ENCODE measurements at regions not wholly inside any gene's neighbourhood (a gene's known extent, or its start where the extent isn't known, plus 50 kb on each side); places are given as distances from the start of the nearest gene placed in this dataset.

DNA sequence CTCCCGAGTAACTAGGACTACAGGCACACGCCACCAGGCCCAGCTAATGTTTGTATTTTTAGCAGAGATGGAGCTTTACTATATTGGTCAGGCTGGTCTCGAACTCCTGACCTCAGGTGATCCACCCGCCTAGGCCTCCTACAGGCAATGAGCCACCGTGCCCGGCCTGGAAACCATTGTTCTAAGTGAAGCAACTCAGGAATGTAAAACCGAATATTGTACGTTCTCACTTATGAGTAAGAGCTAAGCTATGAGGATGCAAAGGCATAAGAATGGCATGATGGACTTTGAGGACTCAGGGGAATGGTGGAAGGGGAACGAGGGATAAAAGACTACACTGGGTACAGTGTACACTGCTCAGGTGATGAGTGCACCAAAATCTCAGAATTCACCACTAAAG lies 235.1 kb upstream of the AUTS2 start:
- Histone ChIP-seq H3K36me3 (no peaks in the 10 kb centered on the region), H3K9ac (ENCODE audit: low read depth in 2 of 2, low read length in 2 of 2) (no peak overlapping the region), H3K27me3 (no peaks in the 10 kb centered on the region), H3K9me3 (no peaks in the 10 kb centered on the region), H3K4me3 (no peak overlapping the region), H3K27ac (no peak overlapping the region), H3K4me1 (no peaks in the 10 kb centered on the region)
- intact Hi-C loops (cut with DNase I) = no loop called here
- DNase-seq = no peak
- TF ChIP-seq, protein P1, sequence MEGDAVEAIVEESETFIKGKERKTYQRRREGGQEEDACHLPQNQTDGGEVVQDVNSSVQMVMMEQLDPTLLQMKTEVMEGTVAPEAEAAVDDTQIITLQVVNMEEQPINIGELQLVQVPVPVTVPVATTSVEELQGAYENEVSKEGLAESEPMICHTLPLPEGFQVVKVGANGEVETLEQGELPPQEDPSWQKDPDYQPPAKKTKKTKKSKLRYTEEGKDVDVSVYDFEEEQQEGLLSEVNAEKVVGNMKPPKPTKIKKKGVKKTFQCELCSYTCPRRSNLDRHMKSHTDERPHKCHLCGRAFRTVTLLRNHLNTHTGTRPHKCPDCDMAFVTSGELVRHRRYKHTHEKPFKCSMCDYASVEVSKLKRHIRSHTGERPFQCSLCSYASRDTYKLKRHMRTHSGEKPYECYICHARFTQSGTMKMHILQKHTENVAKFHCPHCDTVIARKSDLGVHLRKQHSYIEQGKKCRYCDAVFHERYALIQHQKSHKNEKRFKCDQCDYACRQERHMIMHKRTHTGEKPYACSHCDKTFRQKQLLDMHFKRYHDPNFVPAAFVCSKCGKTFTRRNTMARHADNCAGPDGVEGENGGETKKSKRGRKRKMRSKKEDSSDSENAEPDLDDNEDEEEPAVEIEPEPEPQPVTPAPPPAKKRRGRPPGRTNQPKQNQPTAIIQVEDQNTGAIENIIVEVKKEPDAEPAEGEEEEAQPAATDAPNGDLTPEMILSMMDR (IDR thresholded peaks at IDR 0.05) = no peak

DNA sequence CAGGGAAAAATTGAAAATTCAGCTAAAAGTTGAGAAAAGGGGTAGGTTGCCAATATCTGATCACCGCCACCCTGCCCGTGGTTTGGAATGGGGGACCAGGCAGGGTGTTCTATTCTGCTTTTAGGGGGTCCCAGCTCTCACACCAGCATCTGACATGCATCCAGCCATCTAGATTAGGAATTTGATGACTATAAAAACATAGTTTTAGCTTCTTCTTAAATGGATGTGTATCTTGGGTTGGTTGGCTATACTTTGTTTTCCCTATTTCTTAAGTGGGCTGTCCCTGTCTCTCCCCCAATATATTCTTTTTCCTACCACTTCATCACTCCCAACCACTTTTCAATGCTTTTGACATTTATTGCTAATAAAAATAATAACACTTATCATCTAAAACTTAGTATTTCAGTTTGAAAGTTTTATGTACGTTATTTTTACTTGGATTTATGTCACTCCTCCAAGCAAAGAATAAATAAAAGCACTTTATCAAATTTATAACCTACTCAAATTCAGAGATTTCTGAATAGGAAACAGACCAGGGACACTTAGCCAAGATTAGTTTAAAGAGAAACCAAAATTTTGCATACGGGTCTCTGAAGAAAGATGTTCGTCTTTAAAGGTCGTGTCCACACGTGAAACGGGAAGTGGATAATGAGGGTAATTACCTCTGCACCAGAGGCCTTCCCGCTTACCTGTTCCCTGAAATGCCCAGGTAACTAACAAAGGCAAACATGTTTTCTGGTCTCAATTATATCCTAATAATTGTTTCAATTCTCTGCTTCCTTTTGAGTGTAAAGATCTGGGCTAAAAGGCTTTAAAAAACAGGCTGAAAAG lies 233.2 kb upstream of the AUTS2 start:
- no peak overlapping the region for H3K4me3 ChIP-seq
- intact Hi-C loops (cut with DNase I) = no loop called here
- TF ChIP-seq, protein P1 (IDR thresholded peaks at IDR 0.05) = no peak

DNA sequence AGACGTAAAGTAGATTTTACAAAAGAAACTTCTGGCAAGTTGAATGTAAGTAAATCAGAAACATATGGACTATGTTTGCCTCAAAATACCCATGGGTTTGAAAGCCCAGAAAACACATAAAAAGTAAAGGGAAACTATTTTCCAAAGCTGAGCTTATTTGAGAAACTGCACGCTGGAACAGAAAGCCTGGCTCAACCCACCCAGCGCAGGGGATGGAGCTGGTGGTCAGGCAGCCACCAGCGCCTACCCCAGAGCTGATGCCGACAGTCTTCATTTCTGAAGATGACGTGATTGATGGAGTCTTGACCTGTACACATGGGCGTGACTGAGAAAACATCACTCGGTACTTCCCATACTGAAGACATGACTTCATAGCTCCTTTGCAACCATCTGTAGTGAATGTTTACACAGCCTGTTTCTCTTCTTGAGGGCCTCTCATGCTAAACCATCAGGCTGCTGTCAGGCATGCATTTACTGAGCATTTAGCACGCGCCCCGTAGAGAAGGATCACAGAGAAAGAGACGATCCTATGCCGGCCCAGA lies 232.6 kb upstream of the AUTS2 start:
- Histone ChIP-seq H3K27ac (no peak overlapping the region), H3K4me1 (no peaks in the 10 kb centered on the region), H3K9ac (ENCODE audit: low read depth in 2 of 2, low read length in 2 of 2) (no peak overlapping the region), H3K36me3 (no peaks in the 10 kb centered on the region), H3K4me3 (no peak overlapping the region), H3K27me3 (no peaks in the 10 kb centered on the region), H3K9me3 (no peaks in the 10 kb centered on the region)
- TF ChIP-seq, protein P1 (IDR thresholded peaks at IDR 0.05) = no peak
- no peak for DNase-seq
- intact Hi-C loops (cut with DNase I) = no loop called here

More for the DNA sequence above, 233.2 kb upstream of the AUTS2 start:
- Histone ChIP-seq H3K4me1 (no peaks in the 10 kb centered on the region), H3K27ac (no peak overlapping the region), H3K9ac (ENCODE audit: low read depth in 2 of 2, low read length in 2 of 2) (no peak overlapping the region), H3K36me3 (no peaks in the 10 kb centered on the region), H3K27me3 (no peaks in the 10 kb centered on the region), H3K9me3 (no peaks in the 10 kb centered on the region)
- DNase-seq = no peak

DNA sequence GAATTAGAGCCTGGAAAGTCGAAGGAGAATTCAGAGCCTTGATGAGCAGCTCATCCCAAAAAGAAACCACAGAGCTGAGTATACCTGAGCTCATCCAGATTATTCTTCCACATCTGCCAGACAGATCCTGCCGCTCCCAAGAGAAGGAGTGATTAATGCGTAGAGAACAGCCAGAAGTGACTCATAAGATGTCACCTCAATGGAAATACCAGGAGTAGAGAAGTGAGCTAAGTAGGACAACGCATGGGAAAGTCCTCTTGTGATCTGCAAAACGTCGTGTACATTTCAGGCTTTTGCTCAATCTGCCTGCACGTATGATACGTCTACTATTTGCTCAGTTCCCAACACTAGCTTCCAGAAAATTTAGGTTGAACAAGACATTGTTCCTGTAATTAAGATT lies 230.5 kb upstream of the AUTS2 start:
- H3K4me3 ChIP-seq = no peak overlapping the region
- no peaks in the 10 kb centered on the region for H3K36me3 ChIP-seq
- no peak overlapping the region for H3K9ac ChIP-seq (ENCODE audit: low read depth in 2 of 2, low read length in 2 of 2)
- TF ChIP-seq, protein P1 (IDR thresholded peaks at IDR 0.05) = no peak
- H3K27me3 ChIP-seq = no peaks in the 10 kb centered on the region
- no peak for DNase-seq
- H3K9me3 ChIP-seq = no peaks in the 10 kb centered on the region
- no peaks in the 10 kb centered on the region for H3K4me1 ChIP-seq
- no peak overlapping the region for H3K27ac ChIP-seq
- intact Hi-C loops (cut with DNase I) = no loop called here

DNA sequence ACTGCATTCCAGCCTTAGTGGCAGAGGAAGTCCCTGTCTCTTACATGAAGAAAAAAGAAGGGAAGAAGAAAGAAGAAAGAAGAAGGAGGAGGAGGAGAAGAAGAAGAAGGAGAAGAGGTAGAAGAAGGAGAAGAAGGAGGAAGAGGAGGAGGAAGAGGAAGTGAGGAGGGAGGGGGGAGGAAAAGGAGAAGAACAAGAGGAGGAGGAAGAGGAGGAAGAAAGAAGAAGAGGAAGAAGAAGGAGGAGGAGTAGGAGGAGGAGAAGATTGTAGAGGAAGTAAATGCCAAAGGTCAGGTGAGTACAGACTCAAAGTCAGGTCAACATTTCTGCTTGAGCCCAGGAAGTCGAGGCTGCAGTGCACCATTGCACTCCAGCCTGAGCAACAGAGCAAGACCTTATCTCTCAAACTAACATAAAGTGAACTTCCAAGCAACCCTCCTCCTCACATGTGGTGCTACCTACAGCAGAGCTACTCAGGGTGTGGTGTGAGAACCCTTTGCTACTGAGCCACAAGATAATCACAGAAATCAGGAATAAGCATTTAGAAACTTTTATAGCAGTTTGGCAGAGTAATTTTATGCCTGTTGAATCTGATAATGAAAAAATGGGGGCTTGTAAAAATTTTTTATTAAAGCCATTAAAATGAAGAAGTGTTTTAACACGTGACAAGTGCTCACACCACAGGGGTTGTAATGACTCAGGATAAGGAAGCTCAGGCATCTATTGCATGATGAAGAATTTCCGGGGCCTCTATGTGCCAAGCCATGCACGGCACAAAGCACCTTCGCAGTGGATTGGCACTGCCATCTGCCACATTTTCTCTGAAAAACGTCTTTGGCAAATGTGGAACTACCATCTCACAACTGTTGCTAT lies 224.9 kb upstream of the AUTS2 start:
- no peaks in the 10 kb centered on the region for H3K9me3 ChIP-seq
- H3K27ac ChIP-seq = no peak overlapping the region
- H3K36me3 ChIP-seq = no peaks in the 10 kb centered on the region
- DNase-seq = no peak
- H3K27me3 ChIP-seq = no peaks in the 10 kb centered on the region
- intact Hi-C loops (cut with DNase I) = no loop called here
- H3K4me3 ChIP-seq = no peak overlapping the region
- no peak overlapping the region for H3K9ac ChIP-seq (ENCODE audit: low read depth in 2 of 2, low read length in 2 of 2)
- no peaks in the 10 kb centered on the region for H3K4me1 ChIP-seq
- TF ChIP-seq, protein P1 (IDR thresholded peaks at IDR 0.05) = no peak

Measured in colonic mucosa (tissue), 4 donors.